ENCODE measurements at regions not wholly inside any gene's neighbourhood (a gene's known extent, or its start where the extent isn't known, plus 50 kb on each side); places are given as distances from the start of the nearest gene placed in this dataset.

GRCh38 chr3:132261506-132261905, 55.7 kb upstream of the ACP3 start:
- no peak for DNase-seq (ENCODE audit: low spot score)
- no peak for TF ChIP-seq CTCF (IDR thresholded peaks at IDR 0.05; ENCODE audit: extremely low read depth, insufficient read depth, missing control alignments)
- in situ Hi-C loops (cut with MboI; ENCODE audit: low pct_unique_long_range_greater_than_20kb, low sequenced_read_pairs, unreplicated experiment), result no loop called here

GRCh38 chr3:132262305-132262704, 54.9 kb upstream of the ACP3 start:
- in situ Hi-C loops (cut with MboI; ENCODE audit: low pct_unique_long_range_greater_than_20kb, low sequenced_read_pairs, unreplicated experiment), result no loop called here
- TF ChIP-seq CTCF (IDR thresholded peaks at IDR 0.05; ENCODE audit: extremely low read depth, insufficient read depth, missing control alignments), result no peak
- DNase-seq (ENCODE audit: low spot score), result no peak

- TF ChIP-seq CTCF (IDR thresholded peaks at IDR 0.05; ENCODE audit: extremely low read depth, insufficient read depth, missing control alignments), result no peak
- DNase-seq (ENCODE audit: low spot score), result no peak
- in situ Hi-C loops (cut with MboI; ENCODE audit: low pct_unique_long_range_greater_than_20kb, low sequenced_read_pairs, unreplicated experiment), result no loop called here
Measured at GRCh38 chr3:132262956-132263355, 54.3 kb upstream of the ACP3 start.

GRCh38 chr3:132265028-132265427, 52.2 kb upstream of the ACP3 start:
- TF ChIP-seq CTCF (IDR thresholded peaks at IDR 0.05; ENCODE audit: extremely low read depth, insufficient read depth, missing control alignments), result no peak
- in situ Hi-C loops (cut with MboI; ENCODE audit: low pct_unique_long_range_greater_than_20kb, low sequenced_read_pairs, unreplicated experiment), result no loop called here
- DNase-seq (ENCODE audit: low spot score), result no peak

- DNase-seq (ENCODE audit: low spot score), result no peak
- no peak for TF ChIP-seq CTCF (IDR thresholded peaks at IDR 0.05; ENCODE audit: extremely low read depth, insufficient read depth, missing control alignments)
- in situ Hi-C loops (cut with MboI; ENCODE audit: low pct_unique_long_range_greater_than_20kb, low sequenced_read_pairs, unreplicated experiment), result no loop called here
Measured at GRCh38 chr3:132265488-132265887, 51.7 kb upstream of the ACP3 start.

GRCh38 chr3:132267391-132267993, 49.7 kb upstream of the ACP3 start:
- DNase-seq (ENCODE audit: low spot score), result no peak
- in situ Hi-C loops (cut with MboI; ENCODE audit: low pct_unique_long_range_greater_than_20kb, low sequenced_read_pairs, unreplicated experiment), result no loop called here
- TF ChIP-seq CTCF (IDR thresholded peaks at IDR 0.05; ENCODE audit: extremely low read depth, insufficient read depth, missing control alignments), result no peak
